HEK293T (cell line): ENCODE measurements at regions not wholly inside any gene's neighbourhood (a gene's known extent, or its start where the extent isn't known, plus 50 kb on each side); places are given as distances from the start of the nearest gene placed in this dataset.

Experiments
- CTCF ChIA-PET: fragments of 350-600 bp; formaldehyde crosslinking; extraction: SDS; loops from one replicate; lab custom pipeline; 2021; ENCODE audit warnings: antibody characterized with exemption, inconsistent platforms; lab: Yijun Ruan, JAX
- POLR2A ChIA-PET: fragments of 350-600 bp; formaldehyde crosslinking; extraction: SDS; loops from one replicate; lab custom pipeline; 2020; ENCODE audit warnings: antibody characterized with exemption, inconsistent platforms; lab: Yijun Ruan, JAX
- DNase-seq: peaks from one replicate; pipeline ENCODE4 v3.0.0; 2012; ENCODE audit warnings: mixed read lengths; ENCODE audit errors: extremely low spot score
- ARNT ChIP-seq: fragments of 450-650 bp; IDR thresholded peaks from 2 replicates; pipeline ENCODE4 v1.6.1; 2017; ENCODE audit warnings: mild to moderate bottlenecking
- BHLHE40 ChIP-seq: fragments of 450-650 bp; IDR thresholded peaks from 2 replicates; pipeline ENCODE4 v1.6.1; 2016; ENCODE audit warnings: mild to moderate bottlenecking, moderate library complexity, borderline replicate concordance
- CTBP1 ChIP-seq: fragments of 450-650 bp; IDR thresholded peaks from 2 replicates; pipeline ENCODE4 v1.6.1; 2016; ENCODE audit warnings: borderline replicate concordance
- ELF4 ChIP-seq: fragments of 450-650 bp; IDR thresholded peaks from 2 replicates; pipeline ENCODE4 v1.6.1; 2017; ENCODE audit warnings: antibody characterized with exemption
- FOXA1 ChIP-seq: fragments of 450-650 bp; IDR thresholded peaks from 2 replicates; pipeline ENCODE4 v1.6.1; 2016; ENCODE audit warnings: mild to moderate bottlenecking
- FOXK2 ChIP-seq: fragments of 450-650 bp; IDR thresholded peaks from 2 replicates; pipeline ENCODE4 v1.6.1; 2016; ENCODE audit warnings: mild to moderate bottlenecking
- FOXM1 ChIP-seq: fragments of 450-650 bp; IDR thresholded peaks from 2 replicates; pipeline ENCODE4 v1.6.1; 2017; ENCODE audit warnings: mild to moderate bottlenecking, borderline replicate concordance
- HDGF ChIP-seq: fragments of 450-650 bp; IDR thresholded peaks from 2 replicates; pipeline ENCODE4 v1.6.1; 2017; ENCODE audit warnings: antibody characterized with exemption, borderline replicate concordance
- L3MBTL2 ChIP-seq: fragments of 450-650 bp; conservative IDR thresholded peaks from 2 replicates; pipeline ENCODE4 v1.6.1; 2016; ENCODE audit warnings: mild to moderate bottlenecking
- LEF1 ChIP-seq: fragments of 450-650 bp; IDR thresholded peaks from 2 replicates; pipeline ENCODE4 v1.6.1; 2017; ENCODE audit warnings: mild to moderate bottlenecking, borderline replicate concordance
- NFRKB ChIP-seq: fragments of 450-650 bp; IDR thresholded peaks from 2 replicates; pipeline ENCODE4 v1.6.1; 2016; ENCODE audit warnings: mild to moderate bottlenecking, moderate library complexity
- PKNOX1 ChIP-seq: fragments of 450-650 bp; IDR thresholded peaks from 2 replicates; pipeline ENCODE4 v1.6.1; 2016
- SP1 ChIP-seq: fragments of 450-650 bp; IDR thresholded peaks from 2 replicates; pipeline ENCODE4 v1.6.1; 2017
- SUZ12 ChIP-seq: fragments of 450-650 bp; IDR thresholded peaks from 2 replicates; pipeline ENCODE4 v1.6.1; 2016; ENCODE audit warnings: mild to moderate bottlenecking
- TARDBP ChIP-seq: fragments of 450-650 bp; IDR thresholded peaks from 2 replicates; pipeline ENCODE4 v1.6.1; 2016
- ZNF384 ChIP-seq: fragments of 450-650 bp; IDR thresholded peaks from 2 replicates; pipeline ENCODE4 v1.6.1; 2016

- TF ChIP-seq SUZ12 = no peak
- TF ChIP-seq PKNOX1 = no peak
- TF ChIP-seq ARNT = no peak
- no peak for TF ChIP-seq FOXM1
- no peak for TF ChIP-seq HDGF
- TF ChIP-seq FOXK2 = no peak
- no peak for TF ChIP-seq NFRKB
- TF ChIP-seq ELF4 = no peak
- no peak for TF ChIP-seq L3MBTL2
- TF ChIP-seq TARDBP = no peak
- TF ChIP-seq BHLHE40 = no peak
- TF ChIP-seq ZNF384 = no peak
- TF ChIP-seq SP1 = no peak
- TF ChIP-seq CTBP1 = no peak
- TF ChIP-seq FOXA1 = no peak
- TF ChIP-seq LEF1 = no peak
- CTCF ChIA-PET = no interaction called here
- DNase-seq = no peak
- POLR2A ChIA-PET = no interaction called here
These were observed 592.6 kb downstream of the TBC1D4 start for GRCh38 chr13:74889321-74889720.

- no peak for TF ChIP-seq ELF4
- POLR2A ChIA-PET = no interaction called here
- DNase-seq = no peak
- CTCF ChIA-PET = interaction anchor here (0.8 kb wide), 1 partner anchor 15 kb away, joined by 3 read pairs; no protein-coding TSS in a partner anchor
These were observed 595.5 kb downstream of the TBC1D4 start for GRCh38 chr13:74886502-74886901.

GRCh38 chr13:74883834-74884233 is 598.1 kb downstream of the TBC1D4 start:
- ChIA-PET CTCF (interaction anchor here (0.7 kb wide), 1 partner anchor 34 kb away, joined by 4 read pairs; no protein-coding TSS in a partner anchor), POLR2A (no interaction called here)
- DNase-seq = no peak
- no peak for TF ChIP-seq CTBP1
- TF ChIP-seq FOXM1 = no peak

- no peak for TF ChIP-seq TARDBP
- peak; percentile 71; the same call in 1 of the 2 replicates for TF ChIP-seq FOXK2
- TF ChIP-seq ELF4 = no peak
- TF ChIP-seq LEF1 = 0 out of 2 replicates have a peak, but pooled peaks have one; percentile 33
- TF ChIP-seq ZNF384 = no peak
- peak; percentile 92; the same call in 1 of the 2 replicates for TF ChIP-seq CTBP1
- TF ChIP-seq ARNT = peak; percentile 64; the same call in 1 of the 2 replicates
- TF ChIP-seq FOXM1 = peak; percentile 38; the same call in 1 of the 2 replicates
- no peak for TF ChIP-seq NFRKB
- no peak for TF ChIP-seq HDGF
- peak; percentile 92 for TF ChIP-seq PKNOX1
- TF ChIP-seq SUZ12 = no peak
- TF ChIP-seq SP1 = no peak
- peak; percentile 82 for TF ChIP-seq FOXA1
- no peak for TF ChIP-seq BHLHE40
- no peak for TF ChIP-seq L3MBTL2
- CTCF ChIA-PET = no interaction called here
- POLR2A ChIA-PET = no interaction called here
- no peak for DNase-seq
These were observed 610.4 kb downstream of the TBC1D4 start for GRCh38 chr13:74871369-74872070.

GRCh38 chr13:74870865-74871264 is 611.1 kb downstream of the TBC1D4 start:
- ChIA-PET POLR2A (no interaction called here), CTCF (no interaction called here)
- DNase-seq = no peak
- TF ChIP-seq CTBP1 (no peak), PKNOX1 (peak; percentile 31; the same call in 1 of the 2 replicates), SP1 (no peak), L3MBTL2 (no peak)

- no peak for DNase-seq
- CTCF ChIA-PET = no interaction called here
- POLR2A ChIA-PET = no interaction called here
- no peak for TF ChIP-seq HDGF
- TF ChIP-seq ELF4 = no peak
- TF ChIP-seq PKNOX1 = no peak
- no peak for TF ChIP-seq BHLHE40
- TF ChIP-seq ZNF384 = no peak
- TF ChIP-seq CTBP1 = no peak
- no peak for TF ChIP-seq LEF1
- no peak for TF ChIP-seq NFRKB
- TF ChIP-seq FOXK2 = no peak
- TF ChIP-seq FOXM1 = no peak
- TF ChIP-seq ARNT = no peak
- no peak for TF ChIP-seq TARDBP
- no peak for TF ChIP-seq SUZ12
These were observed 612.1 kb downstream of the TBC1D4 start for GRCh38 chr13:74869846-74870245.
